SK-N-SH treated with all-trans-retinoic acid at 6 μM for 48 hours (cell line): ENCODE measurements at regions not wholly inside any gene's neighbourhood (a gene's known extent, or its start where the extent isn't known, plus 50 kb on each side); places are given as distances from the start of the nearest gene placed in this dataset.

Experiments used
- CSRNP3 ChIP-seq: fragments of 250-450 bp; sonication (Bioruptor Pico); IDR thresholded peaks from 2 replicates; pipeline ENCODE4 v1.5.1; 2021; ENCODE audit warnings: mild to moderate bottlenecking, moderate library complexity
- PATZ1 ChIP-seq: fragments of 250-450 bp; sonication (Bioruptor Pico); IDR thresholded peaks from 2 replicates; pipeline ENCODE4 v1.8.0; 2020; ENCODE audit warnings: mild to moderate bottlenecking, moderate library complexity, borderline replicate concordance
- POU6F1 ChIP-seq: fragments of 250-450 bp; sonication (Bioruptor Pico); IDR thresholded peaks from 2 replicates; pipeline ENCODE4 v1.8.0; 2021; ENCODE audit warnings: low read depth, mild to moderate bottlenecking, moderate library complexity, borderline replicate concordance
- RARB ChIP-seq: fragments of 250-450 bp; sonication (Bioruptor Pico); IDR thresholded peaks from 2 replicates; pipeline ENCODE4 v1.8.0; 2021; ENCODE audit warnings: mild to moderate bottlenecking, moderate library complexity
- ZFP3 ChIP-seq: fragments of 250-450 bp; sonication (Bioruptor Pico); IDR thresholded peaks from 2 replicates; pipeline ENCODE4 v1.5.0; 2020; ENCODE audit warnings: mild to moderate bottlenecking, moderate library complexity
- ZFP30 ChIP-seq: fragments of 450-650 bp; formaldehyde crosslinking; IDR thresholded peaks from 2 replicates; pipeline ENCODE4 v1.5.0; 2022; ENCODE audit warnings: mild to moderate bottlenecking, moderate library complexity

GRCh38 chr5:33244441-33245150 lies 196.2 kb upstream of the TARS1 start:
- no peak for TF ChIP-seq PATZ1
- no peak for TF ChIP-seq CSRNP3 (CRISPR knock-in tag)
- TF ChIP-seq ZFP3 (CRISPR knock-in tag): no peak
- TF ChIP-seq RARB: no peak
- no peak for TF ChIP-seq POU6F1
- TF ChIP-seq ZFP30 (CRISPR knock-in tag): no peak
